Mononuclear cell (primary cell): ENCODE measurements at regions not wholly inside any gene's neighbourhood (a gene's known extent, or its start where the extent isn't known, plus 50 kb on each side); places are given as distances from the start of the nearest gene placed in this dataset.

Source experiments
- H3K27me3 ChIP-seq: 2 replicates; pipeline ENCODE4 v1.6.0; 2011; ENCODE audit warnings: low read length, control low read depth; ENCODE audit not compliant: insufficient read depth
- H3K4me1 ChIP-seq: 2 replicates; pipeline ENCODE4 v1.5.1; 2011; ENCODE audit warnings: mild to moderate bottlenecking, low read length, control low read depth; ENCODE audit not compliant: insufficient read depth
- H3K4me3 ChIP-seq: 2 replicates; pipeline ENCODE4 v1.5.1; 2011; ENCODE audit warnings: mild to moderate bottlenecking, low read length, moderate library complexity
- H3K9me3 ChIP-seq: 2 replicates; pipeline ENCODE4 v1.5.1; 2011; ENCODE audit warnings: low read depth, mild to moderate bottlenecking, control low read depth, low read length

GRCh38 chr2:2875296-2875695, 502.3 kb downstream of the EIPR1 start:
- H3K9me3 ChIP-seq = no peaks in the 10 kb centered on the region
- H3K27me3 ChIP-seq = no peaks in the 10 kb centered on the region
- no peak overlapping the region for H3K4me3 ChIP-seq
- peaks cover 5% of the 10 kb centered on the region for H3K4me1 ChIP-seq

- H3K27me3 ChIP-seq = no peaks in the 10 kb centered on the region
- H3K9me3 ChIP-seq = no peaks in the 10 kb centered on the region
- H3K4me3 ChIP-seq = no peak overlapping the region
- H3K4me1 ChIP-seq = peaks cover 4% of the 10 kb centered on the region
Measured at GRCh38 chr2:2874805-2875204, 502.8 kb downstream of the EIPR1 start.

- H3K4me1 ChIP-seq = no peaks in the 10 kb centered on the region
- H3K4me3 ChIP-seq = no peak overlapping the region
- no peaks in the 10 kb centered on the region for H3K9me3 ChIP-seq
- H3K27me3 ChIP-seq = no peaks in the 10 kb centered on the region
Measured at GRCh38 chr2:2874341-2874740, 503.3 kb downstream of the EIPR1 start.

- Histone ChIP-seq H3K27me3 (no peaks in the 10 kb centered on the region), H3K4me3 (no peak overlapping the region), H3K4me1 (no peaks in the 10 kb centered on the region), H3K9me3 (no peaks in the 10 kb centered on the region)
Measured at GRCh38 chr2:2873450-2873811, 504.2 kb downstream of the EIPR1 start.

GRCh38 chr2:2872713-2873449, 504.7 kb downstream of the EIPR1 start:
- no peaks in the 10 kb centered on the region for H3K4me1 ChIP-seq
- H3K4me3 ChIP-seq = no peak overlapping the region
- no peaks in the 10 kb centered on the region for H3K27me3 ChIP-seq
- H3K9me3 ChIP-seq = no peaks in the 10 kb centered on the region

GRCh38 chr2:2872309-2872617, 505.4 kb downstream of the EIPR1 start:
- no peaks in the 10 kb centered on the region for H3K9me3 ChIP-seq
- H3K4me3 ChIP-seq = no peak overlapping the region
- no peaks in the 10 kb centered on the region for H3K27me3 ChIP-seq
- no peaks in the 10 kb centered on the region for H3K4me1 ChIP-seq

GRCh38 chr2:2871480-2872308, 505.9 kb downstream of the EIPR1 start:
- H3K4me1 ChIP-seq = no peaks in the 10 kb centered on the region
- no peaks in the 10 kb centered on the region for H3K9me3 ChIP-seq
- no peak overlapping the region for H3K4me3 ChIP-seq
- H3K27me3 ChIP-seq = no peaks in the 10 kb centered on the region

GRCh38 chr2:2870106-2870505, 507.5 kb downstream of the EIPR1 start:
- Histone ChIP-seq H3K27me3 (no peaks in the 10 kb centered on the region), H3K4me3 (no peak overlapping the region), H3K4me1 (no peaks in the 10 kb centered on the region), H3K9me3 (no peaks in the 10 kb centered on the region)

- no peaks in the 10 kb centered on the region for H3K4me1 ChIP-seq
- H3K4me3 ChIP-seq = no peak overlapping the region
- H3K27me3 ChIP-seq = no peaks in the 10 kb centered on the region
- no peaks in the 10 kb centered on the region for H3K9me3 ChIP-seq
Measured at GRCh38 chr2:2869553-2869952, 508.1 kb downstream of the EIPR1 start.

GRCh38 chr2:2868085-2868484, 509.5 kb downstream of the EIPR1 start:
- no peaks in the 10 kb centered on the region for H3K9me3 ChIP-seq
- no peak overlapping the region for H3K4me3 ChIP-seq
- no peaks in the 10 kb centered on the region for H3K4me1 ChIP-seq
- H3K27me3 ChIP-seq = no peaks in the 10 kb centered on the region

- Histone ChIP-seq H3K4me3 (no peak overlapping the region), H3K9me3 (no peaks in the 10 kb centered on the region), H3K27me3 (no peaks in the 10 kb centered on the region), H3K4me1 (no peaks in the 10 kb centered on the region)
Measured at GRCh38 chr2:2867397-2867979, 510.1 kb downstream of the EIPR1 start.

- no peaks in the 10 kb centered on the region for H3K4me1 ChIP-seq
- H3K27me3 ChIP-seq = no peaks in the 10 kb centered on the region
- no peak overlapping the region for H3K4me3 ChIP-seq
- H3K9me3 ChIP-seq = no peaks in the 10 kb centered on the region
Measured at GRCh38 chr2:2866459-2866858, 511.2 kb downstream of the EIPR1 start.

GRCh38 chr2:2862386-2862785, 515.2 kb downstream of the EIPR1 start:
- H3K27me3 ChIP-seq = no peaks in the 10 kb centered on the region
- no peaks in the 10 kb centered on the region for H3K9me3 ChIP-seq
- H3K4me3 ChIP-seq = no peak overlapping the region
- no peaks in the 10 kb centered on the region for H3K4me1 ChIP-seq

GRCh38 chr2:2861666-2862240, 515.9 kb downstream of the EIPR1 start:
- Histone ChIP-seq H3K27me3 (no peaks in the 10 kb centered on the region), H3K4me3 (no peak overlapping the region)

GRCh38 chr2:2860589-2861300, 516.9 kb downstream of the EIPR1 start:
- Histone ChIP-seq H3K4me1 (no peaks in the 10 kb centered on the region), H3K4me3 (no peak overlapping the region), H3K9me3 (no peaks in the 10 kb centered on the region), H3K27me3 (no peaks in the 10 kb centered on the region)

More at GRCh38 chr2:2861666-2862240, 515.9 kb downstream of the EIPR1 start:
- H3K9me3 ChIP-seq = no peaks in the 10 kb centered on the region
- no peaks in the 10 kb centered on the region for H3K4me1 ChIP-seq
